ENCODE measurements at regions not wholly inside any gene's neighbourhood (a gene's known extent, or its start where the extent isn't known, plus 50 kb on each side); places are given as distances from the start of the nearest gene placed in this dataset.
"Not testable (repeated sequence)": the region's sequence is repeated elsewhere in the genome, so short reads cannot be mapped to it uniquely, and the experiment has no call there.

GRCh38 chr11:109945626-109946321 is 147.4 kb upstream of the ZC3H12C start:
- DNase-seq (ENCODE audit: low read depth, low spot score): no peak
- no peak overlapping the region for H3K4me3 ChIP-seq (ENCODE audit: low read length)

GRCh38 chr11:109946322-109946846 is 146.8 kb upstream of the ZC3H12C start:
- H3K4me3 ChIP-seq (ENCODE audit: low read length): peak overlapping the region; percentile 36
- peak; percentile 79 for DNase-seq (ENCODE audit: low read depth, low spot score)

- no peak overlapping the region for H3K4me3 ChIP-seq (ENCODE audit: low read length)
- DNase-seq (ENCODE audit: low read depth, low spot score): no peak
Measured at GRCh38 chr11:109954534-109954933, 138.7 kb upstream of the ZC3H12C start.

GRCh38 chr11:109956124-109956793 is 136.9 kb upstream of the ZC3H12C start:
- H3K4me3 ChIP-seq (ENCODE audit: low read length): no peak overlapping the region
- no peak for DNase-seq (ENCODE audit: low read depth, low spot score)

- DNase-seq (ENCODE audit: low read depth, low spot score): no peak
Measured at GRCh38 chr11:109957000-109957399, 136.2 kb upstream of the ZC3H12C start.

GRCh38 chr11:109957601-109958000 is 135.6 kb upstream of the ZC3H12C start:
- H3K4me3 ChIP-seq (ENCODE audit: low read length): no peak overlapping the region
- DNase-seq (ENCODE audit: low read depth, low spot score): no peak

More at GRCh38 chr11:109957000-109957399, 136.2 kb upstream of the ZC3H12C start:
- H3K4me3 ChIP-seq (ENCODE audit: low read length): no peak overlapping the region

GRCh38 chr11:109958131-109958820 is 134.9 kb upstream of the ZC3H12C start:
- H3K4me3 ChIP-seq (ENCODE audit: low read length): no peak overlapping the region
- no peak for DNase-seq (ENCODE audit: low read depth, low spot score)

- DNase-seq (ENCODE audit: low read depth, low spot score): no peak
- H3K4me3 ChIP-seq (ENCODE audit: low read length): no peak overlapping the region
Measured at GRCh38 chr11:109958821-109959166, 134.4 kb upstream of the ZC3H12C start.

GRCh38 chr11:109960831-109961230 is 132.4 kb upstream of the ZC3H12C start:
- no peak for DNase-seq (ENCODE audit: low read depth, low spot score)
- H3K4me3 ChIP-seq (ENCODE audit: low read length): no peak overlapping the region

GRCh38 chr11:109961261-109961660 is 131.9 kb upstream of the ZC3H12C start:
- H3K4me3 ChIP-seq (ENCODE audit: low read length): no peak overlapping the region
- DNase-seq (ENCODE audit: low read depth, low spot score): no peak

- DNase-seq (ENCODE audit: low read depth, low spot score): no peak
- H3K4me3 ChIP-seq (ENCODE audit: low read length): no peak overlapping the region
Measured at GRCh38 chr11:109963101-109963500, 130.1 kb upstream of the ZC3H12C start.

GRCh38 chr11:109964487-109964886 is 128.7 kb upstream of the ZC3H12C start:
- no peak for DNase-seq (ENCODE audit: low read depth, low spot score)
- no peak overlapping the region for H3K4me3 ChIP-seq (ENCODE audit: low read length)

- H3K4me3 ChIP-seq (ENCODE audit: low read length); DNase-seq (ENCODE audit: low read depth, low spot score): not testable (repeated sequence)
Measured at GRCh38 chr11:109965445-109965844, 127.7 kb upstream of the ZC3H12C start.

- not testable (repeated sequence) for DNase-seq (ENCODE audit: low read depth, low spot score)
Measured at GRCh38 chr11:109965926-109966325, 127.3 kb upstream of the ZC3H12C start.

GRCh38 chr11:109967136-109967535 is 126.1 kb upstream of the ZC3H12C start:
- DNase-seq (ENCODE audit: low read depth, low spot score); H3K4me3 ChIP-seq (ENCODE audit: low read length): not testable (repeated sequence)

More at GRCh38 chr11:109965926-109966325, 127.3 kb upstream of the ZC3H12C start:
- not testable (repeated sequence) for H3K4me3 ChIP-seq (ENCODE audit: low read length)

- no peak for DNase-seq (ENCODE audit: low read depth, low spot score)
- H3K4me3 ChIP-seq (ENCODE audit: low read length): no peak overlapping the region
Measured at GRCh38 chr11:109968299-109968698, 124.9 kb upstream of the ZC3H12C start.

- no peak for DNase-seq (ENCODE audit: low read depth, low spot score)
Measured at GRCh38 chr11:109968781-109969180, 124.4 kb upstream of the ZC3H12C start.

GRCh38 chr11:109970516-109971183 is 122.5 kb upstream of the ZC3H12C start:
- peak; percentile 81 for DNase-seq (ENCODE audit: low read depth, low spot score)
- H3K4me3 ChIP-seq (ENCODE audit: low read length): peak overlapping the region; percentile 22

More at GRCh38 chr11:109968781-109969180, 124.4 kb upstream of the ZC3H12C start:
- H3K4me3 ChIP-seq (ENCODE audit: low read length): no peak overlapping the region

GRCh38 chr11:109971184-109971523 is 122.0 kb upstream of the ZC3H12C start:
- peak; percentile 83 for DNase-seq (ENCODE audit: low read depth, low spot score)
- peak overlapping the region; percentile 22 for H3K4me3 ChIP-seq (ENCODE audit: low read length)

Measured in Jurkat, Clone E6-1 (cell line).